Stimulated activated CD8-positive, alpha-beta memory T cell treated with anti-CD3 and anti-CD28 coated beads, Interleukin-7, amount 100 ng/mL, for 1 hour (primary cell): ENCODE measurements at regions not wholly inside any gene's neighbourhood (a gene's known extent, or its start where the extent isn't known, plus 50 kb on each side); places are given as distances from the start of the nearest gene placed in this dataset.

Source experiments
- DNase-seq, 2 donors: peaks; one replicate each; pipeline ENCODE4 v3.0.0-alpha.2; 2020; ENCODE audit warnings: low read depth in 2 of 2

DNA sequence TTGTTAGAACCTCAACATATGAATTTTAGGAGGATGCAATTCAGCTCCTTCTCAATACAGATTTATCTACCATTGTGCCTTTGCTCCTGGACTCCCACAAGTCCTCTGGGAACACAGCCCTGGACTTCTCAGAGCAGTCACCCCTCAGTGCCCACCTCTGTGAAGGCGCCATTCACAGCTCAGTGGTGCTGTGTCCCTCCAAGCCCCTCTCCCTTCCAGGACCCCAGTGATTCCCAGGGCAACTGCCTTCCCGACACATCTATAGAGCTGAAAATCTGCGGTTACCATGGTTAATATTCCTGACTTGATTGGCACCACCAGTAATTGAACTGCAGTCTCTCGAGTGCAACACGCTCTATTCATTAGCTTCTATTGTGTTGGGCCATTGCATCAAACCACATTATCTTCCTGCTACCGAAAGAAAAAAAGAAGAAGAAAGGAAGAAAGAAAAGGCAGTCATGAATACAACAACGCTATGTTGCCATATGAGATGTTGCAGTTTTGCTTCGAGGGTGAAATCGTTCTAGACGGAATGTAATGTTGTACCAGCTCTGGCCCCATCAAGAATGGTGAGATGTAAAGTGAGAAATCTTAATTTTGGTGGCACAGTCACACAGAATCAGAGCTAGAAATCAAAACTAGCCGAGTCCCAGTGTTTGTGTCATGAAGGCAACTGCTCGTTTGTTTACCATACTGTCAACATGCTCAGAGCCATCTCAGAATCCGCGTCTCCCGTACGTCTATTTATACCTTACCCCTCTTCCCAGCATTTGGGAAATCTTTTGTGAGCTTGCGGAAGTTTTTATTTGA lies 524.0 kb upstream of the ID2 start:
- DNase-seq, result no peak

DNA sequence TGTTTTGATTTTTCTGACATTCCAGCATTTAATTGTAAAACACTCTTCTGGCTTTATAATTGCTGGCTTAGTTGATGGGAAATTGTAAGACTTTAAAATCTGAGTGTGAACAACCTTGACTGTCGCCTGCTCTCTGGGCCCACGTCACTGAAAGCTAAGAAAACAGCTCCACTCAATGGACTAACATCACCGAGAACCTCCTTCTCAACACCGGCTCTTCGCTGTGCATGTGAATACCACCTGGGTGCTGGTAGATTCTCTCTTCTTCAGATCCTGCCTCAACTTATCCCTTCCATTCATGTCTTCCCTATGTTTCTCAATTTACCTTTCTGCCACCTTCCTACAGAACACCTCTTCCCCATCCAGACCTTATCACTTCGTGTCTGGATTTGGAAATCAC lies 523.1 kb upstream of the ID2 start:
- DNase-seq, result no peak

DNA sequence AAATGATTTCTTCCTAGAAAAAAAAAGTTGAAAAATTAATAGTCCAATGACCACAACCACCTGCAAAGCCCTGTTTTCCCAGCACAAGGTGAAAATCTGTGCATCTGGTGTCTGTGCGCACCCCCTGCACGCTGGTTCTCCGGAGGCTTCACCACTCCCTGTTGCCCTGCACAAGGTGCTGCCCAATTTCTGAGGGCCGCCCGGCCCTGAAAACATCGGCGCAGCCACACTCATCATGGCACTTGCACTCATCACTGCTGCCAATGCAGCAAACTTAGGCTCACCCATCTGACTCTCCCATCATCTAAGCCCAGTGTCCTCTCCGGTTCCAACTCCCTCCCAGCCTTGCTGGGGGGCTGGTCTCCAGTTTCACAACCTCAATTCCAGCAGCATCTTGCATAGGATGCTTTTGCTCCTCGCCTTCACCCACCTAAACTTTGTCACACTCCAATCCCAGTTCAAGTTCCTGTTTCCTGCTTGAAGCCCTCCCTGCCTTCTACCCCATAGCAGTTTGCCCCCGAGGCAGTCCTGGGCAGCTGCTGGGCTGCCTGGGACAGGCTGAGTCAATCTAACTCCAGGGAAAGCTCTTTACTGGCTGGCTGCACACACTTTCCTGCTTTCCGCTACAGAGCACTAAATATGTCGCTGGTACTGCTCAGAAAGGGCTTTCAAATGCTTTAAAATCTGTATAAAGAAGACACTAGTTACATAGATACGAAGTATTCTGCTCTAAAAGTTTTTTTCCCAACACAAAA lies 522.5 kb upstream of the ID2 start:
- DNase-seq, result no peak

DNA sequence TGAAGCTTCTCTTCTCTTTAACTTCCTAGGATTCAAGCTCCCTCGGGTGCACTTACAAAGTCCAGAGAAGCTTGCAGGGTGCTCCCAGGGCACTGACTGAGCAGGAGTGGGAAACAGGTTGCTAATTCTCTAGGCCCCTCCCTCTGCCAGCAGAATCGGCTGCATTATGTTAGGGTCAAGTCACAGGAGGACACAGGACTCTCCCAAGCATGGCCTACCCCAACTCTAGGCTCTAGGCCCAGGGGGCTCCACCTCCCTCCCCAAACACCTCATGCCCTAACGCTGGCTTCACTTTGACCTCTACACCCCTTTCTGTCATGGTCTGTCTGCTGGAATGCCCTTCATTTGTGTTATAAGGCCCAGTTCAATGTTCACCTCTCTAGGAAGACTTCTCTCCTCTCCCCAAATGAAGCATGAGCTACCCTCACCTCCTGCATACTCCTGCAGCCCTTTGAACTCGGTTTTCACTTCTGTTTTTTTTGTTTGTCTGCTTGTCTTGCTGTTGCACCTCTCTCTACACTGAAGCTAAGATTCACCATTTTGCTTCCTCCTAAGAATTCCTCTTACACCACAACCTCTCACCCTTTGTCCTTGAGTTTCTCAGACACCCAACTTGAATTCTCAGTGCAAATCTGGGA lies 521.8 kb upstream of the ID2 start:
- DNase-seq, result no peak

DNA sequence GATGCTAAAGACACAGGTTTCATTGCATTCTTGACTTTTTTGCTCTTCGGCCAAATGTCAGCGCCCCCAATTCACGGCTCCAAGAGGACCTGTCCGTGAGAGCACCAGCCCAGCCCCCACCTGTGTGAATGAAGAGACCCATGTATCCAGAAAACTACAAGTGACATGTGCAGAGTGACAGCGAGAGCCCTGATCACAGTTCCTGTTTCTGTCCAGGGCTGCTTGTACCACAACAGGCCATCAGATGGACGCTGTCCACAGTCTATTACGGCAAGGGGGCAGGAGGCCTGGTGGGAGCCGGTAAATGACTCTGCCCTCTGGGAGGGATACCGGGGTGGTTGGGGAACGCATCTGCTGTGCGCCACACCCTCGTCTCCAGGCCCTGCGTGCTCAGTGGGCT lies 520.9 kb upstream of the ID2 start:
- no peak for DNase-seq

DNA sequence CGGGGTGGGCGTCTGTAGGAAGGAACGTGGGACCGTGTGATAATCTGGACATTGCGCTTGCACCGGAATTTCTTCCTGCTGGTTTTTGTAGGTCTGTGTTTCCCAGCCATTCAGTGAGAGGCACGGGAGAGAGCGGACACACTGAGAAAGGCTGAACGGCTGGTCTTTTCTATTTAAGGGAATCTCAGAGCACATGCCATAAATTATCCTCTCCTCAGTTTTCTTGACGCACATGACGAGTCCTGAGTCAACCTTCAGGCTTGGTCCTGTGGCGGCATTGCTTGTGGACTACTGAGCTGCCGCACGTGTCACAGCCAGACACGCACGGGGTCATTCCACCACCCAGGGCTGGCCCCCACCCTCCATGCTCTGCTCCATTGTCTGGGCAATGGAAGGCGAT lies 519.3 kb upstream of the ID2 start:
- DNase-seq, result no peak

DNA sequence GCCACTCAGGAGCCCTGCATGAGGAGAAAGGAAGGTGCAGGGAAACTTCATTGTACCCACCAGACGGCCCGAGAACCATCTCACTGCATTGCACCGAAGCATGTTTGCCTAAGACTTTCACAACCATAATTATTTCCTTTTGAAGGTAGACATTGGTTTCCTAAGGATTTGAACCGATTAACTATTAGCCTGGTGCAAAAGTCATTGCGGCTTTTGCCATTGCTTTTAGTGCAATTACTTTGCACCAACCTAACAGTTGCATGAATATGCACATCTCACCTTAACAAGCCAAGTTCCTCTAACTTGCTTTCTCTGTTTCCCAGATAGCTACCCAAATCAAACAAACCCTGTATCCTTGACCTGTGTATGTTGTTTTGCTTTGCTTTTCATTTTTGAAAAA lies 516.3 kb upstream of the ID2 start:
- no peak for DNase-seq

DNA sequence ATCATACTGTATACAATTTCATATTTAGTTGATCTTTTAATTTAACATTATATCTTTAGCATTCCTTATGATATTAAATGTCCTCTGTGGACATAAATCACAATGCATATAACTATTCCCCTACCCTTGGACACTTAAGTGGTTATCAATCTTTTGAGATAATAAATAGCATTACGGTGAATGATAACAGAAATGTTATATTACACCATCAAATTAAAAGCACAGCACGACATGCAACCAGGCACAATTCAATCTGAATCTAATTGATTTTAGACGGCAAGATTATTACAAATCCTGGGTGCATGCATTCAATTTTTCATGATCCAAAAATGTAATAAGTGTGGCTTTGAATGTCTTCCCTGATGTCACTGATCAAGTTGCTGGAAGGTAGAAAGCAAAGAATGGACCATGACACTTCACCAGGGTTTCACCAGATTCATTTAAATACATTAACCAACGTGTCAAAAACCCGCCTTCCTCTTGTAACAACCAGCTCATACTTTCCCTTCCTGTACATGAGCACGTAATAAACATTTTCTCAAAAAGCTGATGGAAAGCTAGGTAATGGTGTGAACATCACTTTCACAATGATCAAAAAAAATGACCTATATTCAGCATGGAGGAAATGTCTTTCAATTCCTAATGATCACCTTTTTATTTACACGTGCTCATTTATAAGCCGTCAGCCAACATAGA lies 513.7 kb upstream of the ID2 start:
- no peak for DNase-seq

DNA sequence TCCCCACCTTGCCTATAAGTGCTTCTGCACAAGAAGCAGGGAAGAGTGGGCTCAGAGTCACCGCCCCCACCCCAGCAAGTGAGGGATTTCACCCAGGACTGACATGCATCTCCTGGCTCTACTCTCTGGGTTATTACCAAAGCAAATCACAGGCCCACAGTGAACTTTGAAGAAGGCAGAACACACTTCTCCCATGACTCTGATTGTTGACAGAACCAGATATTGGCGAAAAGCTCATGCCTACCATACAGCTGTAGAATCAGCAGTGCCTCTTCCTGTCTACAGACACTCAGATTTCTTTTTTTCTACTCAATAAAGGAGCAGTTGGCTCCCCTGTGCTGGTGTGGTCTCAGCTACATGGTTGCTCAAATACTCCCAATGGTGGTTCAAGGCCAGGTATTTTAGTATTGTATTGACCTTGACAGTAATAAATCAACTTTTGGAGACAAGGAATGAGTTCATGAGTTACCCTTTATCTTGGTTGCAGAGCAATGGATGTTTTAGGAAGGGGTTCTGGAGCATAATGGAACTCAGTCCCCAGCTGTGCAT lies 512.9 kb upstream of the ID2 start:
- DNase-seq, result no peak

DNA sequence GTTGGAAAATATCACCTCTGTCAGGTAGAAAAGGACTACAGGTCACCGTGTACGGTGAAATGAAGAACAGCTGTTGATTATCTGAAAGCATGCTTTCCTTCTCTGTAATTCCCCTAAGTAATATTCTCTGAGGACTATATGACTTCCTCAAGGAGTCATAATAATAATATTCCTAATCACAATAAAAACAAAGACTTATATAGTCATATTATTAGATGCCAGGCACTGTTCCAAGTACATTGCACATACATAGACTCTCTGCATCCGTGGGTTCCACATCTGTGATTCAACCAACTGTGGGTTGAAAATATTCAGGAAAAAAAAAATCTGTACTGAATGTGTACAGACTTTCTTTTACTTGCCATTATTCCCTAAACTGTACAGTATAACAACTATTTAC lies 512.4 kb upstream of the ID2 start:
- DNase-seq, result no peak

DNA sequence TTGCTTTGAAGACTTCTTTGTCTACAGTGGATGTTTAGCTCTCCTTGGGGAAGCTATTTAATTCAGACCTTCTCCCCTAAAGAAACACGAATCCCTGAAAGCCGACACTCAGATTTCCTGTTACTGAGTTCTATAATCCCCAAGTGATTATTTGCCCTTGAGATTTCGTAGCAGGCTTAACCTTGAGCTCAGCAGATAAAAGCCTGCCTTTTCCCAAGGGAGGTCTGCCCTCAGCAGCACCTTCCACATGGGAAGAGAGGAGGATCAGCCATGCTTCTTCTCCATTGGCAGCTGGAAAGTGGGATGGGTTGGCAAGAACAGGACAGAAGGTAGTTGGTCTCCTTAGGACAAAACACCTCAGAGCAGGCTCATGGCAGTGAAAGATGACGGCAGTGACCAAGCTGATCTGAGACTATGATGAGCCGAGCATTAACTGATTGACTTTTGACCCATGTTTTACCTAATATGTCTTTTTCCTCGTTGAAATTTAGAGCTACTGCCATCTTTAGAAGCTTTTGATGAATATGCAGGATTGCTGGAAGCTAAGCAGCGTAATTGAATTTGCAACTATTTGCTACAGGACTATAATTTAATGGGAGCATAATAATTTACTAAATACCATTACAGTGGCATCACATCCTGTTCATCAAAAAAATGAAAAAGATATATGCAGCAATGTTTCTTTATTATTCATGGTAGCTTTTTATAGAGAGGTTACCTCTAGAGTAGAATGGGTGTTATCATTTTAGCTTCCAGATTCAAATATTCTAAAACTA lies 511.1 kb upstream of the ID2 start:
- no peak for DNase-seq

DNA sequence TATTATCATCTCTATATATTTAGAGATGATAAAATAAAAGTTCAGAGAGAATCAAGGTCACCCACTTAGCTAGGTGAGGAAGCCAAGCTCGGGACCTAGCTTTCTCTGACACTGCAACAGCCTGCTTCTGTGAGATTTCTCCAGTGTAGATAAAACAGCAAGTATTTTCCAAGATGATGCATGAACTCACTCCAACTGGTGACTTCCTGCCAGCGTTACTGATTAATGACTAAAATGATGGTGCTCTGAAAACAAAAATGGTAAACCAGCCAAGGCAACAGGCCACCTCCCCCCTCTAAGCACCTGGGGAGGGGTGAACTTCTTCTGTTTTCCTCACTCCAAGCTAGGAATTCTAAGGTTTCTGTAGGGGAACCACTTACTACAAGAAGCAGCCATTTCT lies 510.2 kb upstream of the ID2 start:
- no peak for DNase-seq

DNA sequence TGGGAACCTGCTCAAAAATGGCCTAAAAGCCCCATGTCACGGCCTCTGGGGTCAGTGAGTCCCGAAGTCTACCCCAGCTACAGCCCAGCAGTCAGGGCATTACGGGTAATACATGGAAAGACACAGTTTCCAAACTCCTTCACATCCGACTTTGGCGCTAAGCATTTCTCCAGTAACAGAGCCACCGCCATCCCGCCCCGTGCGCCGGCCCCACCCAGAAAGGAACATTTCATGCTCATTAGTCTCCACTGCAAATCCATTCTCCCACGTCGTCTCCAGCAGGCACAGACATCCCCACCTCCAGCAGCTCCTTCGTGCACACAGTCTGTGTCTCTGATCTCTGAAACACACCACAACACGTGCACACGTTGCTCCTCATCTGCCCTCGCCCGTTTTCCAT lies 509.2 kb upstream of the ID2 start:
- DNase-seq, result no peak

DNA sequence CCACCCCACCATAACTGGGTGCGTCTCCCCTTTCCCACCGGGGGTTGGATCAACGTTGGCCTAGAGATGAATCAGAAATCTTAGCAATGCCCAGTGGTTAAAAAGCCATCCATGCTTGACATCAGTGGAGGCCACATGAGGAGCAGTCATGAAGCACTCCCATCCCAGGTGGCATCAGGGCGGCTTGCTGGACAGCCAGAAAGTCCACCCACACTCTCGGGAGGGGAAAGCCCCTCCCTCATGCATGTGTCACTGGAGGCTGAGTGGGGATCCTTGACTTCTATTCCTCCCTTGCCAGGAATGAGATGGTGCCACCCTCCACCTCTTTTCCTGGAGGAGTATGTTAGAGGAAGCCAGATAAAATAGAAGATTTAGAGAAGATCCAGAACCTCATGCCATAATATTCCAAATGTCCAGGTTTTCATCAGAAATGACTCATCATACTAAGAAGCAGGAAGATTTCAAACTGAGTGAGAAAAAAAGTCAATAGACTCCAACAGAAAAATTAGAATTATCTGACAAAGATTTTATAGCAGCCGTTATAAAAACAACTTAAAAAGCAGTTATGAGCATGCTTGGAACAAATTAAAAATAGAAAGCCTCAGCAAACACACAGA lies 507.1 kb upstream of the ID2 start:
- DNase-seq, result no peak

DNA sequence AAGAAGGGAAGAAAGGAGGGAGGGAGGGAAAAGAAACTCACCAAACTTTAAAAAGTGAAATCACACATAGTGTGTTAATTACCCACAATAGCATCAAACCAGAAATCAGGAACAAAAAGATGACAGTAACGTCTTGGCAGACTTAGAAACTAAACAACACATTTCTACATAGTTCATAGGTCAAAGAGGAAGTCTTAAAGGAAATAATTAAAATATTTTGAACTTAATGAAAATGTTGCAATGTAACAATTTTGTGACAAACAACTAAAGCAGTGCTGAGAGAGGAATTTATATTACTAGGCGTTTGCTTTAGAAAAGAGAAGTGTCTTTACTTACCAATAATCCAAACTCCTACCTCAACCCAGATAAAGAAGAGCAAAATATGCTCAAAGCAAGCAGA lies 505.0 kb upstream of the ID2 start:
- DNase-seq, result no peak

DNA sequence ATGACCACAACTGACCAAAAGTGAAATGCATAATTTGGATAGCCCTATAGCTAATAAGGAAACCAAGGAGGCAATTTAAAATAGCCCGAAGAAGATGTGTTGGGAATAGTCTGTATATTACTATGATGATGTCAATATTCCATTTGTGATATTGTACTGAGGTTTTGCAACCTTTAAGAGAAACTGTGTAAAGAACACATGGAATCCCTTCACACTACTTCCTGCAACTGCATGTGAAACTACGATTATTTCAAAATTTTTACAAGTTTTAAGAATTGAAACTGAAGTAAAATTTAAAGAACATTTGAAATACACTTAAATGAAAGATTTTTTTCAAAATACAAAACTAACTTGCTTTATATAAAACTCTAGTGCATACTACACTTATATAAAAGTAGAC lies 504.3 kb upstream of the ID2 start:
- DNase-seq, result no peak

DNA sequence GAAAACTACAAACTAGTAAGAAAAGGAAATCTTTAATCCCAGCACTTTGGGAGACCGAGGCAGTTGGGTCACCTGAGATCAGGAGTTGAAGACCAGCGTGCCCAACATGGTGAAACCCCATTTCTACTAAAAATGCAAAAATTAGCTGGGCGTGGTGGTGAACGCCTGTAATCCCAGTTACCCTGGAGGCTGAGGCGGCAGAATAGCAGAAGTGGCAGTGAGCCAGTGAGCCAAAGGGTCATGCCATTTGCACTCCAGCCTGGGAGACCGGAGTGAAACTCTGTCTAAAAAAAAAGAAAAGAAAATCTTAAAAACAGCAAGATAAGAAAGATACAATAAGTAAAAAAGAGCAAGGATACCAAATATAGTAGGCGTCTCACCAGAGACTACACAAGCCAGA lies 502.9 kb upstream of the ID2 start:
- no peak for DNase-seq

DNA sequence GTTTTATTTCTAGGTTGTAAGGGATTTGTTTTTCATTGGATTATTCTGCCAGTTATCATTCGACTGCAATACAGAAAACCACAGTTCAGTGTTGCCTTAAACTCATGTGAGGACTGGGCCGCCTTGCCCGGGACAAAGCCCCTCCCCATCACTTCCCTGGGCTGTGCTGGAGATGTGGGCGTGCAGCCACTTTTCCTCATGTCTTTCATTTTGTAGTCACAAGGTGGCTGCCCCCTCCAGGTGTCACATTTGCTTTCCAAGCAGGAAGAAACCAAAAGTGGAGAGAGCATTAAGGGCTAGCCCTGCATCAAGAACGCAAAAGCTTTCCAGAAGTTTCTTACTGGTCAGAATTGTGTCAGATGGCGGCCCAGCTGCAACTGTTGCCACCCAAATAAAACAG lies 492.5 kb upstream of the ID2 start:
- no peak for DNase-seq

DNA sequence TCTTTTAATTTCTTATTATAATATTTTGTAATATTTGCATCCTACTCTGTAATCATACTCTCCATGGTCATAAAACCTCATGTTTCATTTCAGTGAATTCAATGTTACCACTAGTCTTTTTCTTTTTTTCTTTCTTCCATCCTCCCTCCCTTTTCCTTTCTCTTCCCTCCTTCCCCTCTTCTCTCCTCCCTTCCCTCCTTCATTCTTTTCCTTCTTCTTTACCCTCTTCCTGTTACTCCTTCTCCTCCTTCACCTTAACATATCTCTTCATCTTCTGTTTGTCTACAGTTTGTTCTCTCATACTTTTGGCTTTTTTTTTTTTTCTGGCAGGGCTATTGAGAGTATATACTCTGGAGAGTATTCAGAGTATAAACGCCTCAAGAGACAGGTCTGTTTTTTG lies 491.6 kb upstream of the ID2 start:
- no peak for DNase-seq

DNA sequence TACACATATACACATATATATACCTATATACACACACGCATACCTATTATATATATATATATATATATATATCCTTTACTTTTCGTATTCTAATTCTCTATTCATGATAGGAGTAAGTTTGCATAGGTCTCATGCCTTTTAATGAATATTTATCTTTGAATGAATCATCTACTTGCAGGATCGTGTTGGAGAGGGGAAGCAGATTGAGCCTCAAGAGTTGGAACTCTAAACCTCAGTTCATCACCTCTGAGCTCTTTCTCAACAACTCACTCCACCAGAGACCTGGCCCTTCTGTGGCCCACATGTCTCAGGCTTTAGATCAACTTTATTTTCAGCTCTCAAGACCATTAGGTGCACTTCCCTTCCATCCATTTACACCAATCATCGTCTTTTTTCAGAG lies 490.4 kb upstream of the ID2 start:
- no peak for DNase-seq

DNA sequence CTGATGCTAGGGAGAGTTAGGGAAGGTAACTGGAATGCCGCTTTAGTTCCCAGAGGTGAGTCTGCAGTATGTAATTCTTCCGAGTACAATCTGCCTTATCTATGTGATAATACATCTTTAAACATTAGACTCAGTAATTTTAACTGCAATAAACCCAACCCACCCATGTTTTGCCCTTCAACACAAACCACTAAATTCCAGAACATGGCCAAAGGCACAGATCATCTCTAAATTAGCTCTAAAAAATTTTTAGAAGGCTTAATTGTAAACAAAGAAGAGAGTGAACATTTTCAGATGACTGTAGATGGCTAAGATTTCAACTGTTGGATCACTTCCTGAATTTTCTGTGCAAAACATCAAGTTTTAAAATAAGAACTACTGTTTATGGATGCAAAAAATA lies 488.7 kb upstream of the ID2 start:
- DNase-seq, result no peak
